Urothelium cell line (cell line): ENCODE measurements at regions not wholly inside any gene's neighbourhood (a gene's known extent, or its start where the extent isn't known, plus 50 kb on each side); places are given as distances from the start of the nearest gene placed in this dataset.
"Not testable (repeated sequence)": the region's sequence is repeated elsewhere in the genome, so short reads cannot be mapped to it uniquely, and the experiment has no call there.

Experiments
- DNase-seq: peaks from one replicate; pipeline ENCODE4 v3.0.0; 2011; ENCODE audit warnings: low spot score, mixed read lengths
- FAIRE-seq: peaks from 2 replicates; lab custom pipeline; 2011; peaks lifted over from hg19 to GRCh38; lab: Jason Lieb, UNC

GRCh38 chr9:79046401-79046800 is 525.4 kb upstream of the TLE4 start:
- no peak for DNase-seq
- no peak for FAIRE-seq

- no peak for FAIRE-seq
- DNase-seq, result no peak
These were observed 522.4 kb upstream of the TLE4 start for GRCh38 chr9:79049371-79049770.

- no peak for DNase-seq
- no peak for FAIRE-seq
These were observed 518.2 kb upstream of the TLE4 start for GRCh38 chr9:79053598-79053997.

DNA sequence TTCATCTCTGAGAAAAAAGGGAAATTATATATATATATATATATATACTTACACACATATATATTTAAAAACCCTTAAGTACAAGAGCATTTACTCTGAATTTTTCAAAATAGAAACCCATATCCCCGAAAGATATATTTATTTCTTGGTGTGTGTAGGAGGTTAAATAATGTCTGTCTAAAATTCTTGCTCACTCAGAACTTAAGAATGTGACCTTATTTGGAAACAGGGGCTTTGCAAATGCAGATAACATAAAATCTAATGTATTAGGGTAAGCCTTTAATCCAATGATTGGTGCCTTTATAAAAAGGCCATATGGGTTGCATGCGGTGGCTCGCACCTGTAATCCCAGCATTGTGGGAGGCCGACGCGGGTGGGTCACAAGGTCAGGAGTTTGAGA is 517.3 kb upstream of the TLE4 start:
- no peak for FAIRE-seq

GRCh38 chr9:79056041-79056440 is 515.7 kb upstream of the TLE4 start:
- FAIRE-seq (no peak), DNase-seq (no peak)

More for the DNA sequence above, 517.3 kb upstream of the TLE4 start:
- no peak for DNase-seq

DNA sequence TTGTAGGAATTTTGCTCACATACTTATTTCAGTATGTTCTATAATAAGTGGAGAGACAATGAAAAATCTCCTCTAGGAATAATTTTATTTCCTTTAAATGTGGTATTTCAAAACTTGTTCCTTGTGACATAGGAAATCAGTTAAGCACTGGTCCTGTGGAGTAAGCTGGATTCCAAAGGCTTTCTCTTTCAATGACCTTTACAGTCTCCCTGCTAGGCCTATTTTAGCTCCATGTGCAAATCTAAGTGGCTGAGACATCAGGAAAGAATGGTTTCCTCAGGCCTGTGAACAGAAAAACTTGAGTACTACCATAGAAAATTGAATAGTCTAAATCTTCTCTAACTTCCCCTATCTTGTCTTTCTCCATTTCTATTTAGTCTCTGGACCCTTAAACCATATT is 514.2 kb upstream of the TLE4 start:
- FAIRE-seq, result no peak
- no peak for DNase-seq

- FAIRE-seq (no peak), DNase-seq (no peak)
These were observed 511.0 kb upstream of the TLE4 start for GRCh38 chr9:79060766-79061165.

GRCh38 chr9:79061752-79062616 is 509.8 kb upstream of the TLE4 start:
- no peak for DNase-seq
- FAIRE-seq, result no peak

DNA sequence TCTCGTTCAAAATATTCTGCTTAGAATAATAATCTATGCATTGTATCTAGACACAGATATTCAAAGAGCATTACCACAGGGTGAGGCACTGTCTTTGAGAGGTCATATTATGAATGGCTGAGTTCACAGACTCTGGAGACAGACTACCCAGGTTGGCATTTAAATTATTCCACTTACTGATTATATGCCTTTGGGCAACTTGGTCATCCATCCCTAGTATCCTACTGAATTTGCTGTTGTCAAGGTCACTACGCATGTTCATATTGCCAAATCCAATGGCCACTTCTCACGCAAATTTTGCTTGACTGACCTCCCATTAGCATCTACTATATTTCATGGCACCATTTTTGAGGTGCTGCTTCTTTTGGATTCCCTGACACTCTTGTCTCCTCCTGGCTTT is 498.6 kb upstream of the TLE4 start:
- no peak for FAIRE-seq
- DNase-seq, result no peak

DNA sequence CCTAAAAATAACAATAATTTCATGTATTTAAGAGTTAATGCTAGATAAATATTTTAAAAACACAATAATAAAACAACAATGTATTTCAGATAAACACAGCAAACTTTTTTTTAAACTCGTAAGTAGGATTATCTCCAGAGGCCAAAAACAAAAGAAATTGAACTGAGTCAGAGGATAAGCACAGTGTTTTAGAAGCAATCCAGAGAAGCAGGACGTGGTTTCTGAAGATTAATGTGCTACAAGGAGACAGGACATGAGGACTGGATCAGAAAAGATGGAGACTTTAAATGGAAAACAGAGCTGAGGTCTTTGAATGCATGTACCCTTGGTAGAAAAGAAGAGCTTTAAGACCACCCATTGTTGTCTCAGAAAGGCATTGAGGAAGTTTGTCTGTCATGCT is 491.2 kb upstream of the TLE4 start:
- FAIRE-seq (no peak), DNase-seq (no peak)

DNA sequence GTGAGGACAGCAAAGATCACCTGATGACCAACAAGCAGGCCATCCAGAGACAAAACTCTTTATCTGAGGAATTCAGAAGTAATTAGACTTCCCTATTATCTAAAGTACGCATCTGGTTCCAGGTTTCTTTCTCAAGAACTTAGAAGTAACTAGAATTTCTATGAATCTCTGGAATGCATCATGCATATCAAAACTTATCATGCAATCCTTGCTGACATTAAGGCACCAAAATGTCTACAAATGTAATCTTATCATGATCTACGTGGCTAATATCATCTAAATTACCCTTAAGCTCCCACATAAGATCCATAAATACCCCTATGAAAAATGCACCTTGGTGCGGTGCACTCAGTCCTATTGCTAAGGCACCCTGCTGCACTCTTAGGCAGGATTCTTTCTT is 488.1 kb upstream of the TLE4 start:
- no peak for DNase-seq
- FAIRE-seq, result no peak

DNA sequence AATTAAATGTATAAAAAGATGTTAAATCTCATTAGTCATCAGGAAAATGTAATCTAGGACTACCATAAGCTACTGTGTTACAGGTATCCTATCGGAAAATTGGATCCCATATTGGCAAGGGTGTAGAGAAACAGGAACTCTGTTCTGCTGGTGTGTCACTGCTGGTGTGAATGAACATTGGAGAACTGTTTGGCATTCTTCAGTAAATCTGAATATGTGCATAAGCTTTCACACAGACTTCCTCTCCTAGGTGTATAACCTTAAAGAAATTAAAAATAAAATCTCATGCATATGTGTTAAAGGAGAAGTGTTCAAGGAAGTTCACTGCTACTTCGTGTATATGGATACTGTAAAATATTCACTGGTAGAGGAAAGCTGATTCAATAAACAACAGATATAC is 484.6 kb upstream of the TLE4 start:
- FAIRE-seq (no peak), DNase-seq (no peak)

GRCh38 chr9:79089054-79089560 is 482.7 kb upstream of the TLE4 start:
- no peak for FAIRE-seq
- no peak for DNase-seq

- not testable (repeated sequence) for FAIRE-seq, DNase-seq
These were observed 481.9 kb upstream of the TLE4 start for GRCh38 chr9:79089851-79090250.

DNA sequence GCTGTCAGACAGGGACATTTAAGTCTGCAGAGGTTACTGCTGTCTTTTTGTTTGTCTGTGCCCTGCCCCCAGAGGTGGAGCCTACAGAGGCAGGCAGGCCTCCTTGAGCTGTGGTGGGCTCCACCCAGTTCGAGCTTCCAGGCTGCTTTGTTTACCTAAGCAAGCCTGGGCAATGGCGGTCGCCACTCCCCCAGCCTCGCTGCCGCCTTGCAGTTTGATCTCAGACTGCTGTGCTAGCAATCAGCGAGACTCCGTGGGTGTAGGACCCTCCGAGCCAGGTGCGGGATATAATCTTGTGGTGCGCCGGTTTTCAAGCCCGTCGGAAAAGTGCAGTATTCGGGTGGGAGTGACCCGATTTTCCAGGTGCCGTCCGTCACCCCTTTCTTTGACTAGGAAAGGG is 468.5 kb upstream of the TLE4 start:
- DNase-seq, FAIRE-seq: not testable (repeated sequence)

GRCh38 chr9:79104216-79104615 is 467.5 kb upstream of the TLE4 start:
- DNase-seq (no peak), FAIRE-seq (no peak)

DNA sequence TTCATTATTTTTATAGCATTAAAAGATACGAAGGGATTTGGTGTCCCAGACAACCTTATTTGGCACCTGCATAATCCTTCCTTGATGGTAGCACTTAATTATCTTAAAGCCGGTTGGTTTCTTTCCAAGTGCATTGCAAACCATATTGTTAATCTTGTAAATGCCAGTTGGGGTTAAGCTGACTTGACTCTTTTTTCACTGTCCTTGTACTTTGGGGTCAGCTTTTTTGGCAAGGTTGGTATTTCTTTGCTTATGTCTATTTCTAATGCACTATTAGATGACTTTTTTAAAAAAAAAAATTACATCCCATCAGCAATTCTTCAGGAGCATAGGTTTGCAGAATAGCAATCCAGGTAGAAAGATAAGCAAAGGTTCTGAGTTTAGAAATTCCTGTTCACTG is 466.8 kb upstream of the TLE4 start:
- DNase-seq (no peak), FAIRE-seq (no peak)

GRCh38 chr9:79107911-79108676 is 463.7 kb upstream of the TLE4 start:
- no peak for FAIRE-seq
- no peak for DNase-seq

DNA sequence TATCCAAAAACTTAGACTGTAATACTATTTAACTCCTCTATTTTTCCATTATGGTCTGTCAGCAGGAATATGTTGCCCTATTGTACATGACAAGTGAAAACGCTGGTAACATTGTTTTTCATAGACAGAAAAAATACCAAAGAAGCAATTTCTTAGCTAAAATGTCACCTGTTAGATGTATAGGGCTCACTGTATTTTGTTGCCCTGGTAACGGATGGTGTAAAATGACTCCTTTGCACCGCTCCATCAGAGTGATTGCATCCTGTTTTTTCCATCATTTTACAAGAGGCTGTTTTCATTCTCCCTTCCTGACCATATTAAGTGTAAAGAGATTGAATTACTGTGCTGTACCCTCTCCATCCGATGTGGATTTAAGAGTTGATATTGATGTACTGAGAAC is 460.1 kb upstream of the TLE4 start:
- FAIRE-seq, result no peak
- no peak for DNase-seq

GRCh38 chr9:79115176-79115575 is 456.6 kb upstream of the TLE4 start:
- DNase-seq (no peak), FAIRE-seq (no peak)

- FAIRE-seq (no peak), DNase-seq (no peak)
These were observed 455.7 kb upstream of the TLE4 start for GRCh38 chr9:79116041-79116440.

DNA sequence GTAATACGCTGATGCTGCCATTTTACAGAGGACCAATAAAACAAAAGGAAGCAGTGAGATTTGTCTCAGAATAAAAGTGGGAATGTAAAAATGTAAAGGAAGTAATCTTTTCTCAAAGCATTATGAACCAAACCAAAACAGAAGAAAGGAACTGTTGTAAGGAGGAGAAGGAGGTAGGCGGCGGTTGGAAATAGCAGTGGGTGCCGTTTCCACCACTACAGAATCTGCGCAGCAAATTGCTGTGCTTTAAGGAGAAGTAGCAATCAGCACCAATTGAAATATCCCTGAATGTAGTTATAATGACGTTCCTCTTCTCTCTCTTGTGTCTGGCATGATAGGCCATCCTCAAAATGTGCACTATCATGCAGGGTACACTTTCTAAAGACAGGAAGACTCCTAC is 455.1 kb upstream of the TLE4 start:
- DNase-seq (no peak), FAIRE-seq (no peak)
